ENCODE measurements at regions not wholly inside any gene's neighbourhood (a gene's known extent, or its start where the extent isn't known, plus 50 kb on each side); places are given as distances from the start of the nearest gene placed in this dataset.

GRCh38 chrX:13885591-13885990 is 68.7 kb upstream of the GPM6B start:
- Histone ChIP-seq H3K36me3 (no peaks in the 10 kb centered on the region), H3K4me1 (no peaks in the 10 kb centered on the region), H3K27ac (no peak overlapping the region), H3K4me3 (no peak overlapping the region), H3K27me3 (no peaks in the 10 kb centered on the region), H3K9me3 (no peaks in the 10 kb centered on the region)
- no peak for DNase-seq (ENCODE audit: extremely low spot score in 2 of 2)
- TF ChIP-seq CTCF (IDR thresholded peaks at IDR 0.05) (no peak), POLR2A (IDR thresholded peaks at IDR 0.05) (no peak)
- intact Hi-C loops (cut with DNase I) = no loop called here

- H3K36me3 ChIP-seq = no peaks in the 10 kb centered on the region
- H3K4me1 ChIP-seq = no peaks in the 10 kb centered on the region
- no peak overlapping the region for H3K4me3 ChIP-seq
- intact Hi-C loops (cut with DNase I) = no loop called here
- no peak for DNase-seq (ENCODE audit: extremely low spot score in 2 of 2)
- no peak overlapping the region for H3K27ac ChIP-seq
- no peaks in the 10 kb centered on the region for H3K9me3 ChIP-seq
- H3K27me3 ChIP-seq = no peaks in the 10 kb centered on the region
- no peak for TF ChIP-seq POLR2AphosphoS5 (IDR thresholded peaks at IDR 0.05; ENCODE audit: insufficient read depth in 1 of 2, low read depth in 1 of 2)
- no peak for TF ChIP-seq POLR2A (IDR thresholded peaks at IDR 0.05)
- TF ChIP-seq CTCF (IDR thresholded peaks at IDR 0.05) = no peak
Observed at GRCh38 chrX:13876652-13877051, 59.8 kb upstream of the GPM6B start.

GRCh38 chrX:13875572-13875971 is 58.7 kb upstream of the GPM6B start:
- no peaks in the 10 kb centered on the region for H3K36me3 ChIP-seq
- H3K9me3 ChIP-seq = no peaks in the 10 kb centered on the region
- H3K4me3 ChIP-seq = no peak overlapping the region
- intact Hi-C loops (cut with DNase I) = no loop called here
- no peaks in the 10 kb centered on the region for H3K27me3 ChIP-seq
- TF ChIP-seq CTCF (IDR thresholded peaks at IDR 0.05) = no peak
- DNase-seq (ENCODE audit: extremely low spot score in 2 of 2) = no peak
- no peak overlapping the region for H3K27ac ChIP-seq
- H3K4me1 ChIP-seq = no peaks in the 10 kb centered on the region

- no peak for DNase-seq (ENCODE audit: extremely low spot score in 2 of 2)
- H3K27ac ChIP-seq = no peak overlapping the region
- TF ChIP-seq POLR2AphosphoS5 (IDR thresholded peaks at IDR 0.05; ENCODE audit: insufficient read depth in 1 of 2, low read depth in 1 of 2) (no peak), CTCF (IDR thresholded peaks at IDR 0.05) (no peak), POLR2A (IDR thresholded peaks at IDR 0.05) (no peak)
- H3K27me3 ChIP-seq = no peaks in the 10 kb centered on the region
- no peak overlapping the region for H3K4me3 ChIP-seq
- H3K36me3 ChIP-seq = no peaks in the 10 kb centered on the region
- no peaks in the 10 kb centered on the region for H3K9me3 ChIP-seq
- no peaks in the 10 kb centered on the region for H3K4me1 ChIP-seq
- intact Hi-C loops (cut with DNase I) = no loop called here
Observed at GRCh38 chrX:13868591-13868990, 51.7 kb upstream of the GPM6B start.

All from vagina (tissue), 2 donors.